Activated naive CD8-positive, alpha-beta T cell treated with anti-CD3 and anti-CD28 coated beads for 36 hours (primary cell): ENCODE measurements at regions not wholly inside any gene's neighbourhood (a gene's known extent, or its start where the extent isn't known, plus 50 kb on each side); places are given as distances from the start of the nearest gene placed in this dataset.
A peak's percentile ranks its signal among the peaks of the same experiment; 100 is the strongest.
"Not testable (repeated sequence)": the region's sequence is repeated elsewhere in the genome, so short reads cannot be mapped to it uniquely, and the experiment has no call there.

Experiments used
- DNase-seq: peaks from one replicate; pipeline ENCODE4 v3.0.0; 2021
- H3K27ac Mint-ChIP-seq: one replicate; pipeline ENCODE4 v1.8.0; 2022; ENCODE audit warnings: mild to moderate bottlenecking, moderate library complexity, mixed read lengths
- H3K27me3 Mint-ChIP-seq: one replicate; pipeline ENCODE4 v1.8.0; 2022; ENCODE audit warnings: mild to moderate bottlenecking, mixed read lengths
- H3K36me3 Mint-ChIP-seq: one replicate; pipeline ENCODE4 v1.8.0; 2021; ENCODE audit warnings: mild to moderate bottlenecking, mixed read lengths
- H3K4me1 Mint-ChIP-seq: one replicate; pipeline ENCODE4 v1.8.0; 2021; ENCODE audit warnings: mixed read lengths
- H3K4me3 Mint-ChIP-seq: one replicate; pipeline ENCODE4 v1.8.0; 2022; ENCODE audit warnings: mild to moderate bottlenecking, moderate library complexity, mixed read lengths
- H3K9me3 Mint-ChIP-seq: one replicate; pipeline ENCODE4 v1.8.0; 2022; ENCODE audit warnings: mixed read lengths

GRCh38 chr1:120357046-120357445 lies 57.8 kb upstream of the NBPF8 start:
- not testable (repeated sequence) for H3K4me1 Mint-ChIP-seq, H3K27ac Mint-ChIP-seq, H3K27me3 Mint-ChIP-seq, H3K36me3 Mint-ChIP-seq, H3K9me3 Mint-ChIP-seq, H3K4me3 Mint-ChIP-seq
- peak; percentile 59 for DNase-seq

- H3K27ac Mint-ChIP-seq, DNase-seq, H3K27me3 Mint-ChIP-seq, H3K9me3 Mint-ChIP-seq, H3K36me3 Mint-ChIP-seq, H3K4me3 Mint-ChIP-seq, H3K4me1 Mint-ChIP-seq: not testable (repeated sequence)
Observed at GRCh38 chr1:120356170-120356569, 58.7 kb upstream of the NBPF8 start.

- Mint-ChIP-seq H3K4me3 (peak overlapping the region; percentile 81), H3K27ac (peak overlapping the region; percentile 98)
- not testable (repeated sequence) for H3K4me1 Mint-ChIP-seq, H3K36me3 Mint-ChIP-seq, H3K9me3 Mint-ChIP-seq, H3K27me3 Mint-ChIP-seq
- DNase-seq = peak; percentile 40
Observed at GRCh38 chr1:120354618-120355184, 60.1 kb upstream of the NBPF8 start.

GRCh38 chr1:120342231-120343073 lies 72.4 kb upstream of the NBPF8 start:
- H3K4me1 Mint-ChIP-seq, DNase-seq, H3K27me3 Mint-ChIP-seq, H3K36me3 Mint-ChIP-seq, H3K9me3 Mint-ChIP-seq: not testable (repeated sequence)
- peak overlapping the region; percentile 71 for H3K4me3 Mint-ChIP-seq
- H3K27ac Mint-ChIP-seq = peak overlapping the region; percentile 80

- Mint-ChIP-seq H3K4me3 (peak overlapping the region; percentile 83), H3K27ac (peak overlapping the region; percentile 92)
- DNase-seq, H3K27me3 Mint-ChIP-seq, H3K4me1 Mint-ChIP-seq, H3K36me3 Mint-ChIP-seq, H3K9me3 Mint-ChIP-seq: not testable (repeated sequence)
Observed at GRCh38 chr1:120341756-120342155, 73.1 kb upstream of the NBPF8 start.

GRCh38 chr1:120340838-120341751 lies 73.7 kb upstream of the NBPF8 start:
- H3K9me3 Mint-ChIP-seq, H3K27me3 Mint-ChIP-seq, H3K36me3 Mint-ChIP-seq, H3K4me1 Mint-ChIP-seq: not testable (repeated sequence)
- peak; percentile 67 for DNase-seq
- Mint-ChIP-seq H3K27ac (peak overlapping the region; percentile 84), H3K4me3 (peak overlapping the region; percentile 83)

GRCh38 chr1:120315738-120316137 lies 99.1 kb upstream of the NBPF8 start:
- H3K27me3 Mint-ChIP-seq, H3K9me3 Mint-ChIP-seq, H3K27ac Mint-ChIP-seq, H3K4me1 Mint-ChIP-seq, H3K4me3 Mint-ChIP-seq, H3K36me3 Mint-ChIP-seq, DNase-seq: not testable (repeated sequence)

GRCh38 chr1:120311930-120312329 lies 102.9 kb upstream of the NBPF8 start:
- not testable (repeated sequence) for H3K9me3 Mint-ChIP-seq, DNase-seq, H3K27me3 Mint-ChIP-seq

GRCh38 chr1:120308940-120309578 lies 105.8 kb upstream of the NBPF8 start:
- not testable (repeated sequence) for H3K36me3 Mint-ChIP-seq, DNase-seq, H3K27me3 Mint-ChIP-seq, H3K4me3 Mint-ChIP-seq, H3K27ac Mint-ChIP-seq, H3K9me3 Mint-ChIP-seq, H3K4me1 Mint-ChIP-seq

More at GRCh38 chr1:120311930-120312329, 102.9 kb upstream of the NBPF8 start:
- not testable (repeated sequence) for H3K27ac Mint-ChIP-seq, H3K36me3 Mint-ChIP-seq, H3K4me3 Mint-ChIP-seq, H3K4me1 Mint-ChIP-seq

- H3K9me3 Mint-ChIP-seq, H3K27ac Mint-ChIP-seq, H3K4me1 Mint-ChIP-seq, H3K36me3 Mint-ChIP-seq, H3K4me3 Mint-ChIP-seq, H3K27me3 Mint-ChIP-seq, DNase-seq: not testable (repeated sequence)
Observed at GRCh38 chr1:120305046-120305445, 109.8 kb upstream of the NBPF8 start.

GRCh38 chr1:120304341-120304740 lies 110.5 kb upstream of the NBPF8 start:
- not testable (repeated sequence) for H3K4me3 Mint-ChIP-seq, DNase-seq

GRCh38 chr1:120299433-120300057 lies 115.3 kb upstream of the NBPF8 start:
- not testable (repeated sequence) for H3K27ac Mint-ChIP-seq, DNase-seq, H3K9me3 Mint-ChIP-seq, H3K36me3 Mint-ChIP-seq, H3K4me3 Mint-ChIP-seq, H3K4me1 Mint-ChIP-seq, H3K27me3 Mint-ChIP-seq

More at GRCh38 chr1:120304341-120304740, 110.5 kb upstream of the NBPF8 start:
- H3K9me3 Mint-ChIP-seq, H3K27me3 Mint-ChIP-seq, H3K27ac Mint-ChIP-seq, H3K4me1 Mint-ChIP-seq, H3K36me3 Mint-ChIP-seq: not testable (repeated sequence)

GRCh38 chr1:120298487-120298886 lies 116.3 kb upstream of the NBPF8 start:
- not testable (repeated sequence) for H3K9me3 Mint-ChIP-seq, H3K4me3 Mint-ChIP-seq

GRCh38 chr1:120297345-120297953 lies 117.4 kb upstream of the NBPF8 start:
- H3K9me3 Mint-ChIP-seq, H3K4me1 Mint-ChIP-seq, H3K27ac Mint-ChIP-seq, H3K27me3 Mint-ChIP-seq, DNase-seq, H3K36me3 Mint-ChIP-seq, H3K4me3 Mint-ChIP-seq: not testable (repeated sequence)

More at GRCh38 chr1:120298487-120298886, 116.3 kb upstream of the NBPF8 start:
- not testable (repeated sequence) for H3K36me3 Mint-ChIP-seq, H3K27me3 Mint-ChIP-seq, H3K27ac Mint-ChIP-seq, DNase-seq, H3K4me1 Mint-ChIP-seq
